ENCODE measurements at regions not wholly inside any gene's neighbourhood (a gene's known extent, or its start where the extent isn't known, plus 50 kb on each side); places are given as distances from the start of the nearest gene placed in this dataset.

DNA sequence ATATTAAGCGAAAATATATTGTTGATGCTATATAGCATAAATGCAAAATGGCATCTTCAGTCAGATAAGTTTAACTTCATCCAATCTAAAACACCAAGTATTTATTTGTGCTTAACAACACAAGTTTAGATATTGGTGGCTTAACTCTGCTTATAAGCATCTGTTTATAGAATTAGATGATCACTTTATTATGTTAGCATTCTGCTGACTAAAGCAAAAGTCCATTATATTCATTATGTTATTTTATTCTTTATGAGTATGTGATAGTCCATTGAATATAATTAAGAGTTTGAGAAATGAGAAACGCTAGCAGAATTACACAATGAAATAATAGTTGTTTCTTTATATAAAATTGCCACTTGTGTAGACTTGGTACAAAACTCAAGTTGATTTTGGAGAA, 401.2 kb upstream of the CDH7 start:
- TF ChIP-seq EZH2 (IDR thresholded peaks at IDR 0.05; ENCODE audit: insufficient read depth, poor library complexity, severe bottlenecking) (no peak), EZH2phosphoT487 (IDR thresholded peaks at IDR 0.05; ENCODE audit: insufficient read depth, low read depth) (no peak)

Measured in GM23248 (cell line).